Astrocyte of the cerebellum (primary cell): ENCODE measurements at regions not wholly inside any gene's neighbourhood (a gene's known extent, or its start where the extent isn't known, plus 50 kb on each side); places are given as distances from the start of the nearest gene placed in this dataset.

ENCODE experiments used
- DNase-seq: peaks from one replicate; pipeline ENCODE4 v3.0.0-alpha.2; 2011; ENCODE audit warnings: low read depth
- H3K4me3 ChIP-seq: 2 replicates; pipeline ENCODE4 v1.5.1; 2011; ENCODE audit warnings: mild to moderate bottlenecking, low read depth, low read length, moderate library complexity
- CTCF ChIP-seq: IDR thresholded peaks from 2 replicates; pipeline ENCODE4 v1.5.1; 2012; ENCODE audit warnings: low read length, low read depth, moderate library complexity, mild to moderate bottlenecking; ENCODE audit errors: missing control alignments
- in situ Hi-C: cut with HindIII; loops from 2 replicates; pipeline ENCODE4 v1.10.0; 2017; ENCODE audit warnings: low sequenced_read_pairs

DNA sequence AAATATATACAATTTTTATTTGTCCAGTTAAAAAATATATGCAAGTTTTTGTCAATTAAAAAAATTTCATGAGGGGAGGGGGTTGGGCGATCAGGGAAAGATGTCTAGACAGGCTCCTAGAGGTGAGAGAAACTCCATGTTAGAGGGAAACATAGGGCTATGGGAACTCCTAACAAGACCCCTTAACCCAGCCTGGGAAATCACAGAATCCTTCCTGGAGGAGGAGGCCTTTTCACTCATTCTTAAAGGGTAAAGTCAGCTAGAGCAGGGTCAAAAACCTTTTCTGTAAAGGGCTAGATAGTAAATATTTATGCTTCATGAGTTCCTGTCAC, 75.9 kb upstream of the PTPN1 start:
- no peak for DNase-seq
- in situ Hi-C loops = no loop called here
- H3K4me3 ChIP-seq = no peak overlapping the region
- TF ChIP-seq CTCF = no peak

DNA sequence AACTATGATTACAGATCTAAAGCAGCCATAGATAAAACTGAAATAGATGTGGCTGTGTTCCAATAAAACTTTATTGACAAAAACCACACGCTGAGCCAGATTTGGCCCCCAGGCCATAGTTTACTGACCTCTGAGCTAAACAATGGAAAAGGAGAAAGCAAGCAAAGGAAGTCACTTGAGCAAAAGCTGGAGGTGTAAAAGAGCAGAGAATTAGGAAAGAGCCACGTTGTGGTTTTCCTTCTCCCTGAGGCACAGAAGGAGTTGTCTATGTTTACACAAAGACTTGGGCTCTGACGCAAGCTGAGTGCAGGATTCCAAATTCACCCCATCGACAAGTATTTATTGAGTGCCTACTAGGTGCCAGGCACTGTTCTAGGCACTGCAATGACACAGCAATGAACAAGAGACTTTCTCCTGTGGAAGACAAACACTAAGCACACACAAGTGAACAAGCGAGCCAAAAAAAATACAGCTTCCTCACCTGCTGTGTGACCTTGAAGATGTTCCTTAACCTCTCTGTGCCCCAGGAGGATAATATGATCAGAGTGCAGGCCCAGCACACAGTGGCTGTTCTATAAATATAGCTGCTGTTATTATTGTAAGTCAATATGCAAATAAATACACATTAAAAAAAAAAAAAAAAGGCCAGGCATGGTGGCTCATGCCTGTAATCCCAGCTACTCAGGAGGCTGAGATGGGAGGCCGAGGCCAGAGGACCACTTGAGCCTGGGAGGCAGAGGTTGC, 75.4 kb upstream of the PTPN1 start:
- H3K4me3 ChIP-seq = no peak overlapping the region
- no peak for TF ChIP-seq CTCF
- no peak for DNase-seq
- in situ Hi-C loops = no loop called here

DNA sequence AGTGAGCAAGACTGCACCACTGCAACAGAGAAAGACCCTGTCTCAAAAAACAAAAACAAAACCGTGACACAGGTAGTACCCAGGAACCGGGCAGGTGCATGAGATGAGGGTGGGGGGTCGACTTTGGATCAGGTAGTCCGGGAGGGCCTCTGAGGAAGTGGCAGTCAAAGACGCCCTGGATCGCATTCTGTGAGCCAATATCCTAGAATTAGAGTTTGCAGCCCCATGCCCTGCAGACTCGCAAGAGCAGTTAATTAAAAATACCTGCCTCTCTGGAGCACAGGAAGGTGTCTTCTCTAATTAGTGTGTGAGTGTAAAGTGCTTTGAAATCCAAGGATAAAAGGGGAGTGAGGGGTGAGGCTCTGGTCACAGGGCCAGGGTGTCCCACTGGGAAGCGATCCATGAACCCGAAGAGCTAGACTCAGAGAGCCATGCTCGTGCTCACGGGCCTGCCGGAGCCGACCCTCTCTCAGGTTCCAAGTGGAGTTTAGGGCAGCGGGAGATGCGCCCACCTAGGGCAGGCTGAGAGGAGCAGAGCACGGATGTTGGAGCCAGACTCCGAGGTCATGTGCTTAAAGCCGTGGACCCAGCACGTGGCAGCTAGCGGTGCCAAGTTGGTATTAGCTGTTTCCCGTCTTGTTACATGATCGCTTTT, 74.7 kb upstream of the PTPN1 start:
- H3K4me3 ChIP-seq = no peak overlapping the region
- DNase-seq = no peak
- no peak for TF ChIP-seq CTCF
- in situ Hi-C loops = no loop called here

DNA sequence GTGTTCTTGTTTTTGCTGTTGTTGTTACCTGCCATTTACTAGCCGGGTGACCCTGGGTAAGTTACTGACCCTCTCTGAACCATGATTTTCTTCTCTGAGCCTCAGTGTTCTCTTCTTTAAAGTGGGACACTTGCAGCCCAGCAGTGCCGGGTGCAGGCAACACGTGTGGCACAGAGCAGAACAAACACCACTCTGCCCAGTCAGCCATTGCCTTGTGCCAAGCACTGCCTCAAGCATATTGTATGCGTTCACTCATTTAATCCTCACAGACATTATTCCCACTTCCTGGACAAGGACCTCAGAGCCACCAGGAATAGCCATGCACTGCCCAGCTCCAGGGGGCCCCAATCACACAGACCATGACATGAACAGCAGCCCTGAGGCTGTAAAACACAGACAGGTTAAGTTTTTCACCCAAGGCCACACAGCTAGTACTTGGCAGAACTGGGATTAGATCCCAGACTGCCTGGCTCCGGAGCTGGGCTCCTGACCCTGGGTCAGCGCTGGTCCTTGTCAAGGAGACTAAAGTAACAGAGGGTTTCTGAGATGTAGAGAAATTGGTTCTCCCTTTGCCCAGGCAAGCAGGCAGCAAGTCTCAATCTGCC, 74.0 kb upstream of the PTPN1 start:
- in situ Hi-C loops = no loop called here
- no peak overlapping the region for H3K4me3 ChIP-seq
- TF ChIP-seq CTCF = no peak
- DNase-seq = no peak

GRCh38 chr20:50436696-50437095, 73.5 kb upstream of the PTPN1 start:
- in situ Hi-C loops = no loop called here
- H3K4me3 ChIP-seq = no peak overlapping the region
- no peak for DNase-seq
- no peak for TF ChIP-seq CTCF

DNA sequence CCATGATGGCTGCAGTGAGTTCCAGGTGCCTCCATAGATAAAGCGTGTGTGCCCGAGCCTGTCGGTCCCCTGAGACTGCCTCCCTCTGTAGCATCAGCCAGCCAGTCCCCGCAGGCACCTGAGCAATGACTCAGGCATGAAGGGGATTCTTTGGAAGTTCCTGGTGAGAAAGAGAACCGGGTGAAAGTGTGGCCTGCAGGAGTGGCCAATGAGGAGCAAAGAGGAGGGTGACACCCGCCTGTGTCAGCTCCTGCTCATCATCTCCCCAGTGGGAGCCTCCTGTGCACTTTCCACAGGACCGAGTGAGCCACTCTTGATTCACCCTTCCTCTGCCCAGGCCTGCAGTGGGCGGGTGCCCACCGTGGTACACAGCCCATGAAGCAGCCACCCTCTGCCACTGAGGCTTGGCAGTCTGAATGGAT, 71.2 kb upstream of the PTPN1 start:
- in situ Hi-C loops = no loop called here
- no peak overlapping the region for H3K4me3 ChIP-seq
- no peak for TF ChIP-seq CTCF
- DNase-seq = no peak
